ENCODE measurements at regions not wholly inside any gene's neighbourhood (a gene's known extent, or its start where the extent isn't known, plus 50 kb on each side); places are given as distances from the start of the nearest gene placed in this dataset.
A peak's percentile ranks its signal among the peaks of the same experiment; 100 is the strongest.

DNA sequence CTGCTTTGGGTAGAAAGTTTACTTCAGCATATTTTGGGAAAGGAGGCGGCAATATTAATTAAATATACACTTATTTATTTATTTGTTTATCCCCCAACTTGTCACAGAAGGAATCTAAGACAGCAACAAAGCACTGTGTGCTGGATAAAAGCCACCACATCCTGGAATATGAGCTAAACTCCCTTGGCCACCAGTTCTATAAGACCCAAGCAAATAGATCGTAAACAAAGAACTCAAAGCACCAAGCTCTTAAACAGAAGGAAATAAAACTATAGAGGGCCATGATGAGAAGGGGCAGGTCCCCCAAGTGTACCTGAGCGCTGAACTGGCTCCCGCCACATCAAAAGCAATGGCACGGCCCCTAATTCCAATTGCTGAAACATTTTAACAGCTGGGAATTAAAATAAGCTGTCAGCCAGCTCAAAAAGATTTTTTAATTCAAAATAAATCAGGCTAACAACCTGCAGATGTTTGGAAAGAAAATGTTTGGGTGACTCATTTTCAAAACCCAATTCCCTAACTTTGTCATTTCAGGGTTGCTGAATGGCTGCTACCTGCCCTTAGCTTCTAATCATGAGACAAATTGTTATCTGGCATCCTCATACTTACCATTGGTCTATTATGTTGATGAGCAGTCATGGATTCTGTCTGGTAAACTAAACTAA is 127.1 kb downstream of the SLC30A10 start:
- Histone ChIP-seq H3K36me3 (ENCODE audit: control insufficient read depth in 2 of 2, insufficient read depth in 1 of 2, low read length in 2 of 2) (no peaks in the 10 kb centered on the region), H3K4me3 (ENCODE audit: low read depth, low read length) (no peak overlapping the region), H3K4me1 (ENCODE audit: control insufficient read depth, insufficient read depth, low read length) (no peaks in the 10 kb centered on the region), H3K27ac (ENCODE audit: extremely low read depth, low read depth, low read length) (no peak overlapping the region), H3K9me3 (ENCODE audit: control insufficient read depth, insufficient read depth, low read depth, low read length) (no peaks in the 10 kb centered on the region)
- POLR2A ChIA-PET, result no interaction called here
- CTCF ChIA-PET, result interaction anchor here (0.6 to 1.0 kb wide), 2 partner anchors 11 to 1284 kb away, joined by 3 to 4 read pairs; no protein-coding TSS in a partner anchor
- TF ChIP-seq ZFP37 (tag by site-specific recombination; IDR thresholded peaks at IDR 0.05) (no peak), ZBTB11 (tag by site-specific recombination; conservative IDR thresholded peaks at IDR 0.05; ENCODE audit: low read depth) (no peak), OSR2 (tag by site-specific recombination; IDR thresholded peaks at IDR 0.05) (no peak), KLF9 (tag by site-specific recombination; IDR thresholded peaks at IDR 0.05; ENCODE audit: low read depth) (no peak), ZNF645 (tag by site-specific recombination; IDR thresholded peaks at IDR 0.05) (no peak)
- TF ChIP-seq, protein P1, sequence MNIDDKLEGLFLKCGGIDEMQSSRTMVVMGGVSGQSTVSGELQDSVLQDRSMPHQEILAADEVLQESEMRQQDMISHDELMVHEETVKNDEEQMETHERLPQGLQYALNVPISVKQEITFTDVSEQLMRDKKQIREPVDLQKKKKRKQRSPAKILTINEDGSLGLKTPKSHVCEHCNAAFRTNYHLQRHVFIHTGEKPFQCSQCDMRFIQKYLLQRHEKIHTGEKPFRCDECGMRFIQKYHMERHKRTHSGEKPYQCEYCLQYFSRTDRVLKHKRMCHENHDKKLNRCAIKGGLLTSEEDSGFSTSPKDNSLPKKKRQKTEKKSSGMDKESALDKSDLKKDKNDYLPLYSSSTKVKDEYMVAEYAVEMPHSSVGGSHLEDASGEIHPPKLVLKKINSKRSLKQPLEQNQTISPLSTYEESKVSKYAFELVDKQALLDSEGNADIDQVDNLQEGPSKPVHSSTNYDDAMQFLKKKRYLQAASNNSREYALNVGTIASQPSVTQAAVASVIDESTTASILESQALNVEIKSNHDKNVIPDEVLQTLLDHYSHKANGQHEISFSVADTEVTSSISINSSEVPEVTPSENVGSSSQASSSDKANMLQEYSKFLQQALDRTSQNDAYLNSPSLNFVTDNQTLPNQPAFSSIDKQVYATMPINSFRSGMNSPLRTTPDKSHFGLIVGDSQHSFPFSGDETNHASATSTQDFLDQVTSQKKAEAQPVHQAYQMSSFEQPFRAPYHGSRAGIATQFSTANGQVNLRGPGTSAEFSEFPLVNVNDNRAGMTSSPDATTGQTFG (tag by site-specific recombination; IDR thresholded peaks at IDR 0.05; ENCODE audit: borderline replicate concordance), result no peak

DNA sequence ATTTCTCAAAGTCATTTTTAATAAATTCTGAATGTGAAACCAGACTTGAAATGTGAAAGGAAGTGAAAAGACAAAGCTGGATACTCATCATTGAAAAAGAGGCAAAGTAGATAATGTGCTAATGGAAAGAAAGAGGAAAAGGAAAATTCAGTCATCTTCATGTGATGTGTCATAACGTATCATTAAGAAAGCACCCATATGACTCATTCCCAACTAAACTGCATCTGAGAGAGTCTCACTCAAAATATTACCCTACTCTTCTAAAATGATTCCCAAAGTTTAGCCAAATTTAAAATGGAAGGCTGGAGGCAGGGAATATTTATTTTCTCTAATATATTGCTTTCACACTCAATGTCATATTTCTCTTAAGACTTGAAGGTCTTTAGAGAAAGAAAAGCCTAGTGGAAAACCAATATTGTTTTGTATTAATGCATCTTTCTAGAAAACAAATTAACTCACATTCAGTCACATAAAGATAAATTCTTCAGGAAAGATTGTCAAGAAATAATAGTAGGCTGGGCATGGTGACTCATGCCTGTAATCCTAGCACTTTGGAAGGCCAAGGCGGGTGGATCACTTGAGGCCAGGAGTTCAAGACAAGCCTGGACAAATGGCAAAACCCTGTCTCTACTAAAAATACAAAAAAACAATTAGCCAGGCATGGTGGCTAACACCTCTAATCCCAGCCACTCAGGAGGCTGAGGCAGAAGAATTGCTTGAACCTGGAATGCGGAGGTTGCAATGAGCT is 129.9 kb downstream of the SLC30A10 start:
- POLR2A ChIA-PET, result no interaction called here
- no peak overlapping the region for H3K27ac ChIP-seq (ENCODE audit: extremely low read depth, low read depth, low read length)
- H3K4me1 ChIP-seq (ENCODE audit: control insufficient read depth, insufficient read depth, low read length), result no peaks in the 10 kb centered on the region
- TF ChIP-seq, protein P2, sequence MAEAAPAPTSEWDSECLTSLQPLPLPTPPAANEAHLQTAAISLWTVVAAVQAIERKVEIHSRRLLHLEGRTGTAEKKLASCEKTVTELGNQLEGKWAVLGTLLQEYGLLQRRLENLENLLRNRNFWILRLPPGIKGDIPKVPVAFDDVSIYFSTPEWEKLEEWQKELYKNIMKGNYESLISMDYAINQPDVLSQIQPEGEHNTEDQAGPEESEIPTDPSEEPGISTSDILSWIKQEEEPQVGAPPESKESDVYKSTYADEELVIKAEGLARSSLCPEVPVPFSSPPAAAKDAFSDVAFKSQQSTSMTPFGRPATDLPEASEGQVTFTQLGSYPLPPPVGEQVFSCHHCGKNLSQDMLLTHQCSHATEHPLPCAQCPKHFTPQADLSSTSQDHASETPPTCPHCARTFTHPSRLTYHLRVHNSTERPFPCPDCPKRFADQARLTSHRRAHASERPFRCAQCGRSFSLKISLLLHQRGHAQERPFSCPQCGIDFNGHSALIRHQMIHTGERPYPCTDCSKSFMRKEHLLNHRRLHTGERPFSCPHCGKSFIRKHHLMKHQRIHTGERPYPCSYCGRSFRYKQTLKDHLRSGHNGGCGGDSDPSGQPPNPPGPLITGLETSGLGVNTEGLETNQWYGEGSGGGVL (tag by site-specific recombination; IDR thresholded peaks at IDR 0.05), result no peak
- TF ChIP-seq ZNF132 (tag by site-specific recombination; IDR thresholded peaks at IDR 0.05; ENCODE audit: borderline replicate concordance) (no peak), ZNF184 (tag by site-specific recombination; IDR thresholded peaks at IDR 0.05) (peak; percentile 82; the same call in 1 of the 2 replicates), PRDM1 (tag by site-specific recombination; IDR thresholded peaks at IDR 0.05) (0 out of 2 replicates have a peak, but pooled peaks have one; percentile 51), ZEB2 (tag by site-specific recombination; IDR thresholded peaks at IDR 0.05) (0 out of 2 replicates have a peak, but pooled peaks have one; percentile 25), ZNF660 (tag by site-specific recombination; IDR thresholded peaks at IDR 0.05) (peak; percentile 19; the same call in 1 of the 2 replicates), ZNF629 (tag by site-specific recombination; IDR thresholded peaks at IDR 0.05) (peak; percentile 59; the same call in 1 of the 2 replicates), ZFP37 (tag by site-specific recombination; IDR thresholded peaks at IDR 0.05) (peak; percentile 60), SP7 (tag by site-specific recombination; IDR thresholded peaks at IDR 0.05) (peak; percentile 89), ZNF670 (tag by site-specific recombination; IDR thresholded peaks at IDR 0.05; ENCODE audit: low read depth) (no peak)
- TF ChIP-seq, protein P3, sequence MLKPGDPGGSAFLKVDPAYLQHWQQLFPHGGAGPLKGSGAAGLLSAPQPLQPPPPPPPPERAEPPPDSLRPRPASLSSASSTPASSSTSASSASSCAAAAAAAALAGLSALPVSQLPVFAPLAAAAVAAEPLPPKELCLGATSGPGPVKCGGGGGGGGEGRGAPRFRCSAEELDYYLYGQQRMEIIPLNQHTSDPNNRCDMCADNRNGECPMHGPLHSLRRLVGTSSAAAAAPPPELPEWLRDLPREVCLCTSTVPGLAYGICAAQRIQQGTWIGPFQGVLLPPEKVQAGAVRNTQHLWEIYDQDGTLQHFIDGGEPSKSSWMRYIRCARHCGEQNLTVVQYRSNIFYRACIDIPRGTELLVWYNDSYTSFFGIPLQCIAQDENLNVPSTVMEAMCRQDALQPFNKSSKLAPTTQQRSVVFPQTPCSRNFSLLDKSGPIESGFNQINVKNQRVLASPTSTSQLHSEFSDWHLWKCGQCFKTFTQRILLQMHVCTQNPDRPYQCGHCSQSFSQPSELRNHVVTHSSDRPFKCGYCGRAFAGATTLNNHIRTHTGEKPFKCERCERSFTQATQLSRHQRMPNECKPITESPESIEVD (tag by site-specific recombination; IDR thresholded peaks at IDR 0.05), result peak; percentile 27; the same call in 1 of the 2 replicates
- CTCF ChIA-PET, result no interaction called here
- H3K36me3 ChIP-seq (ENCODE audit: control insufficient read depth in 2 of 2, insufficient read depth in 1 of 2, low read length in 2 of 2), result no peaks in the 10 kb centered on the region
- H3K9me3 ChIP-seq (ENCODE audit: control insufficient read depth, insufficient read depth, low read depth, low read length), result no peaks in the 10 kb centered on the region
- no peak overlapping the region for H3K4me3 ChIP-seq (ENCODE audit: low read depth, low read length)
